HFFc6 (cell line): ENCODE measurements at regions not wholly inside any gene's neighbourhood (a gene's known extent, or its start where the extent isn't known, plus 50 kb on each side); places are given as distances from the start of the nearest gene placed in this dataset.

Source experiments
- DNase-seq: peaks from one replicate; pipeline ENCODE4 v3.0.0-alpha.2; 2018
- H3K27ac Mint-ChIP-seq: 2 replicates; pipeline ENCODE4 v1.8.0; 2020; ENCODE audit warnings: mild to moderate bottlenecking, mixed read lengths
- H3K27me3 Mint-ChIP-seq: 2 replicates; pipeline ENCODE4 v1.8.0; 2021; ENCODE audit warnings: mild to moderate bottlenecking, moderate library complexity, mixed read lengths; ENCODE audit not compliant: insufficient read depth
- H3K36me3 Mint-ChIP-seq: 2 replicates; pipeline ENCODE4 v1.8.0; 2021; ENCODE audit warnings: low read depth, mixed read lengths
- H3K4me1 Mint-ChIP-seq: 2 replicates; pipeline ENCODE4 v1.8.0; 2020; ENCODE audit warnings: low read depth, mixed read lengths
- H3K4me3 Mint-ChIP-seq: 2 replicates; pipeline ENCODE4 v1.8.0; 2020; ENCODE audit warnings: mild to moderate bottlenecking, moderate library complexity, mixed read lengths
- H3K9me3 Mint-ChIP-seq: 2 replicates; pipeline ENCODE4 v1.8.0; 2020; ENCODE audit warnings: mild to moderate bottlenecking, mixed read lengths
- CTCF ChIP-seq: fragments of 200-600 bp; sonication (generic); IDR thresholded peaks from 2 replicates; pipeline ENCODE4 v1.5.0; 2021; ENCODE audit warnings: antibody characterized with exemption, mild to moderate bottlenecking

GRCh38 chr16:9300252-9300651 lies 208.8 kb downstream of the HAPSTR1 start:
- no peak overlapping the region for H3K27ac Mint-ChIP-seq
- TF ChIP-seq CTCF = no peak
- DNase-seq = no peak
- H3K9me3 Mint-ChIP-seq = no peaks in the 10 kb centered on the region; the same call in 1 of the 2 replicates
- no peaks in the 10 kb centered on the region; the same call in 1 of the 2 replicates for H3K27me3 Mint-ChIP-seq
- no peaks in the 10 kb centered on the region for H3K4me1 Mint-ChIP-seq
- H3K36me3 Mint-ChIP-seq = no peaks in the 10 kb centered on the region
- H3K4me3 Mint-ChIP-seq = no peak overlapping the region

GRCh38 chr16:9302072-9302471 lies 210.6 kb downstream of the HAPSTR1 start:
- Mint-ChIP-seq H3K27ac (no peak overlapping the region), H3K4me3 (no peak overlapping the region), H3K27me3 (peaks cover 1% of the 10 kb centered on the region; the same call in 1 of the 2 replicates), H3K4me1 (no peaks in the 10 kb centered on the region), H3K9me3 (no peaks in the 10 kb centered on the region; the same call in 1 of the 2 replicates), H3K36me3 (no peaks in the 10 kb centered on the region)
- TF ChIP-seq CTCF = no peak
- DNase-seq = no peak

GRCh38 chr16:9306753-9307152 lies 215.3 kb downstream of the HAPSTR1 start:
- no peak for TF ChIP-seq CTCF
- H3K36me3 Mint-ChIP-seq = no peaks in the 10 kb centered on the region
- peaks cover 1% of the 10 kb centered on the region; the same call in 1 of the 2 replicates for H3K27me3 Mint-ChIP-seq
- no peak overlapping the region for H3K4me3 Mint-ChIP-seq
- H3K9me3 Mint-ChIP-seq = peaks cover 5% of the 10 kb centered on the region
- H3K27ac Mint-ChIP-seq = no peak overlapping the region
- DNase-seq = no peak
- no peaks in the 10 kb centered on the region for H3K4me1 Mint-ChIP-seq

- no peak overlapping the region for H3K27ac Mint-ChIP-seq
- no peak overlapping the region for H3K4me3 Mint-ChIP-seq
- DNase-seq = no peak
- H3K27me3 Mint-ChIP-seq = peaks cover 1% of the 10 kb centered on the region; the same call in 1 of the 2 replicates
- TF ChIP-seq CTCF = no peak
- H3K9me3 Mint-ChIP-seq = peaks cover 10% of the 10 kb centered on the region
- H3K4me1 Mint-ChIP-seq = no peaks in the 10 kb centered on the region
- no peaks in the 10 kb centered on the region for H3K36me3 Mint-ChIP-seq
Measured at GRCh38 chr16:9307446-9307845, 216.0 kb downstream of the HAPSTR1 start.

- no peaks in the 10 kb centered on the region for H3K4me1 Mint-ChIP-seq
- TF ChIP-seq CTCF = no peak
- peaks cover 1% of the 10 kb centered on the region; the same call in 1 of the 2 replicates for H3K27me3 Mint-ChIP-seq
- no peak for DNase-seq
- H3K4me3 Mint-ChIP-seq = no peak overlapping the region
- no peaks in the 10 kb centered on the region for H3K36me3 Mint-ChIP-seq
- H3K27ac Mint-ChIP-seq = no peak overlapping the region
- H3K9me3 Mint-ChIP-seq = peaks cover 18% of the 10 kb centered on the region
Measured at GRCh38 chr16:9308356-9308801, 216.9 kb downstream of the HAPSTR1 start.

GRCh38 chr16:9308850-9309249 lies 217.4 kb downstream of the HAPSTR1 start:
- H3K4me3 Mint-ChIP-seq = no peak overlapping the region
- H3K27me3 Mint-ChIP-seq = peaks cover 1% of the 10 kb centered on the region; the same call in 1 of the 2 replicates
- no peaks in the 10 kb centered on the region for H3K36me3 Mint-ChIP-seq
- no peak for TF ChIP-seq CTCF
- H3K27ac Mint-ChIP-seq = no peak overlapping the region
- no peaks in the 10 kb centered on the region for H3K4me1 Mint-ChIP-seq
- DNase-seq = no peak
- peaks cover 22% of the 10 kb centered on the region for H3K9me3 Mint-ChIP-seq
